GM18861 (cell line): ENCODE measurements at regions not wholly inside any gene's neighbourhood (a gene's known extent, or its start where the extent isn't known, plus 50 kb on each side); places are given as distances from the start of the nearest gene placed in this dataset.
A peak's percentile ranks its signal among the peaks of the same experiment; 100 is the strongest.

Experiments
- ATAC-seq: cut with Tn5 transposase; IDR thresholded peaks from one replicate; pipeline ENCODE4 v1.9.1; 2021; ENCODE audit not compliant: unreplicated experiment

DNA sequence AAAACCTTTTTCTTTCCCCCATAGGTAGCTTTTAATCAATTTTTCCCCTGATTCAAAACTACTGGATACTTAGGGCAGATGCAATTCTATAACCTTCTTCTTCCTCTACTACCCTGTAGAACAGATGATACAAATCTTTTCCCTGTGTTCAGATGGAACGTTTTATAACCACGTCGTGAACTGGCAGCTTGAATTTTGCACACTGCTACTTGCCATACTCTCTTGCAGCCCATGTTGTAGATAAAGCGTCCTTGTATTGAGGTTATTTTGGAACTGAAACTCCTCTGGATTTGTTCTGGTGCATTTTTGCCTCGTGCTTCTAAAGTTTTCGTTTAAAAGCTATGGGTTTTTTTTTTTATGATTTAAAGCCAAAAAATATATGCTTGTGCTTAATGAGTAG lies 440.2 kb downstream of the RFPL4B start:
- no peak for ATAC-seq

- ATAC-seq = no peak
Measured at GRCh38 chr6:112795316-112795715, 448.2 kb downstream of the RFPL4B start.

- ATAC-seq = no peak
Measured at GRCh38 chr6:112796712-112797111, 449.6 kb downstream of the RFPL4B start.

GRCh38 chr6:112799889-112800288 lies 452.8 kb downstream of the RFPL4B start:
- ATAC-seq = no peak

GRCh38 chr6:112800439-112800838 lies 453.3 kb downstream of the RFPL4B start:
- no peak for ATAC-seq

- no peak for ATAC-seq
Measured at GRCh38 chr6:112800916-112801315, 453.8 kb downstream of the RFPL4B start.

- ATAC-seq = no peak
Measured at GRCh38 chr6:112801468-112802080, 454.4 kb downstream of the RFPL4B start.

DNA sequence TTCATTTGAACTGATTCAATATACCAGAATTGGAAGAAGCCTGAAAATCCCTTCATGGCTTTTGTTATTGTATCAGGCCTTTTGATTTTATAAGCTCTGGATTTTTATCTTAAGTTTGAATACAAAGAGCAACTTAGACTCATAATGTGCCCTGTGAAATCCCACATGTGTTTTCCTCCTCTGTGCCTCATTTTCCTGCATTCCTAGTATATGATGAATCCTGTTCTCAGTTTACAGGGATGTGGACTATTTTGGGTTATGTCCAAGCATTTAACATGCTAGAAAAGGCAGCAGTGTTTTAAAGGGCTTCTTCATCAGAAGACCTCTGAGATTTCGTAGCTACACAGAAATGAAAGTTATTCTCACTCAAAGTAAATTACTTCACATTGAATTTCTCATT lies 455.0 kb downstream of the RFPL4B start:
- no peak for ATAC-seq

- ATAC-seq = no peak
Measured at GRCh38 chr6:112804638-112805330, 457.7 kb downstream of the RFPL4B start.

DNA sequence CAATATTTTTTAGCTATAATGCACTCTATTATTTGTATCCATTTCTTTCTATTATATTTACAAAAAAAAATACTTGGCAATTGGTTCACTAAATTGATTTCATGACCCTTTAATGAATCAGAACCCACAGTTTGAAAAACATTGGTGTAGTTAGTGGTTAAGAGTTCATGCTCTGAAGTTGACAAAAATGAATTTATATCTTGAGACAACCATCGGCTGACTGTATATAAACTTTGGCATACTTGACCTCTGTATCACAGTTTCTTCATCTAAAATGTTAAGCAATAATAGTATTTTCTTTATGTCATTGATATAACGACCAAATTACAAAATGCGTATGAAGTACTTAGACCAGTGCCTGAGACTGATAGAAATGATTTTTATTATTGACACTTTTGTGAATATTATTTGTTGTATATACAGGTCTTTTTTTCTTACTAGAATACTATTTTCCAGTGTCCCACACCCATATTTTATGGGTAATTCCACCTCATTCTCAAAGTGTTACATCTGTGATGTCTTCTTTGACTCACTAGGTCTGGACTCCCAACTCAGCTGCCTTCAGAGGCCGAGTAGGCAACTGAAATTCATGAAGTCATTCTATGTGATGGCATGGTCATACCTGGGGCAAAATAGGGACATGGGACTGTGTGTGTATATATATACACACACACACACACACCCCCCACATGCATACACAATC lies 459.2 kb downstream of the RFPL4B start:
- no peak for ATAC-seq

GRCh38 chr6:112821476-112821875 lies 474.3 kb downstream of the RFPL4B start:
- ATAC-seq = no peak

DNA sequence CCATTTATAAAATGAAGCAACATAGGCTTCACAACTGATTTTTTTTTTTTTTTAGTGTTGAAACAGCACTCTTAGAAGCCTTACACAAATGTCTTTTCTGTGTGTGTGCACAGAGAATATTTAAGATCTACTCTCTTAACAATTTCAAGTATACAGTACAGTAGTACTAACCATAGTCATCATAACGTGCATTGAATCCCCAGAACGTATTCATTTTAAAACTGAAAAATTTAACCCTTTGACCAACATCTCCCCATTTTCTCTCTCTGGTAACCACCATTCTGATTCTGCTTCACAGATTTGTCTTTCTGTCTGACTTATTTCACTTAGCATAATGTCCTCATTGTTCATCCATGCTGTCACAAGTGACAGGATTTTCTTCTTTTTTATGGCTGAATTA lies 475.6 kb downstream of the RFPL4B start:
- ATAC-seq = no peak

- peak; percentile 93 for ATAC-seq
Measured at GRCh38 chr6:112827793-112828192, 480.7 kb downstream of the RFPL4B start.

- no peak for ATAC-seq
Measured at GRCh38 chr6:112831022-112831421, 483.9 kb downstream of the RFPL4B start.

GRCh38 chr6:112833581-112834131 lies 486.5 kb downstream of the RFPL4B start:
- no peak for ATAC-seq

DNA sequence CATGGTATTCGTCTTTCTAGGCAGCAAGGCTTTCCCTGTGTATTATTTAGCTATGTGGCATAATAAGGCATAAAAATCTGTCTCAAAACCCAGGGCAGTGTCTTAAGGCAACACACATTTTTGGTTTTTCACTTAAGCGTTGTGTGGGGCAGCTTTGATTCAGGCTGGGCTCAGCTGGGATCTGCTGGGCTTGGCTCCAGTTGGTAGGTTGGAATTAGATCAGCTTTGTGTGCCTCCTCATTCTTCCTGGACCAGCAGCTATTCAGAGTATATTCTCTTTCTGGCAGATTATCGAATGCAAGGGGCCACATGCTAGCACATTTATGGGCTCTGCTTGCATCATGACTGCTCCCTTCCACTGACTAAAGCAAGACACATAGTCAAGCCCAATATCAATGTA lies 487.9 kb downstream of the RFPL4B start:
- no peak for ATAC-seq

DNA sequence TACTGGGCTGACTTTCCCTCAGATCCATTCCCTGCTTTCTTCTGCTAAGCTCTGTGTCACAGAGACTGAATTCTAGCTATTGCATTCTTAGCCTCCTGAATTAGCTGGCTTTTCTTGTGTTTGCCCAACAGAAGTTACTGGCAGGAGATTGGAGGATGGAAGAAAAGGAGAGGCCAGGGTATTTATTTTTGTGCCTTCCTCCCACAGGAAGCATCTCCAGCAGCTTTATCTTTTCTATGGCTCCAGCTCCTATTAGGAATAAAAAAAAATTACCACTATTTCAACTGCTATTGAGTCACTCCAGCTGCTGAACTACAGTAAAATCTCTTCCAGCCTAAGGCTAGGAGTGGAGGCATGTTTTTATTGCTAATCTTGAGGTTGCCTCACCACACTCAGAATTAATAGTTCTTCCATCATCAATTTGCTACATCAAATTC lies 492.4 kb downstream of the RFPL4B start:
- no peak for ATAC-seq

DNA sequence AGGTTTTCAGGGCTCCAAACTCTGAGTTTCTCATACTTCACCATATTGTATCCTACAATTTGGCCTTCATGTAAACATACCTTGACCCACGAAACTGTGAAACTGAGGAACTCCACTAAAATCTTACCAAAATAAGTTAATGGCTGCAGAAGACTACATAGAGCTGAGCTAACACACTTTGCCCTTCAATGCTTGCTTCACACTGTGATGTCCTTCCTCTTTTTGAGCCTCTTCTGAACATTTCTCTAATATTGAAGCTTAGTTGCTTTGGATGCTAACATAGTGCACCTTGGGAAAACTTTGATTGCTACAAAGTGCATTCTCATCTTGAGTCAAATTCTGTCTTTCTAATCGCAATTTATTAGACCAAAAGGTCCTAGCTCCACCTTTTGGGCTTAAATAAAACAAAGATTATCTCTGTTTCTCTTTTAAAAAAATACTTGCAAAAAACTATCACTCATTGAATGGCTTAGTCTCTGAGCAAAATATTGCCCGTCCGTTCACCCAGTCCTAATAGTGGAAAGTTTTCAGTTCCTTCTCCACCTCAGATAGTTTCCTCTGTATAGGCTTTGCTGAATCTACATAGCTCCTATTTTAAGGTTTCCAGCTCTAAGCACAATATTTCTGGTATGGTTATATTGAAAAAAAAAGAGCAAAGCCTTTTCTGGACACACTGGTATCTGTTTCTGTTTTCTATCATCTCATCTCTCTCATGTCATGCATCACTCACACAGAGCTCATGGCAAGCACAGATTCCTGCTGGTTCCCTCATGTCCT lies 494.6 kb downstream of the RFPL4B start:
- no peak for ATAC-seq

- no peak for ATAC-seq
Measured at GRCh38 chr6:112842330-112842685, 495.2 kb downstream of the RFPL4B start.

DNA sequence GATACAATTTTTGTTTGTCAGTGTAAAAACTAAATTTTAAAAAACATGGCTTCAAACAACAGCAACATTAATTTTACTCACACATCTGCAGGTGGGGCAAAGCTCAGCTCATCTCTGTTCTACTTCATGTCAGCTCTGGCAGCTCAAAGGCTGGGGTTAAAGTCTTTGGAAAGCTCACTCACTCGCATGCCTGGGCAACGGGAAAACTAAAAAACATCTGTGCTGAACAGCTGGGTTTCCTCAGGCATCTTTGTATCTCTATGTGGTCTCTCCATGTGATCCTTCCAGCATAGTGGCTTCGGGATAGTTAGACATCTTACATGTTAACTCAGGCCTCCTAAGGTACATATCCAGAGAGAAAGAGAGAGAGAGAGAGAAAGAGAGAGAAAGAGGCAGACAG lies 499.6 kb downstream of the RFPL4B start:
- ATAC-seq = no peak

DNA sequence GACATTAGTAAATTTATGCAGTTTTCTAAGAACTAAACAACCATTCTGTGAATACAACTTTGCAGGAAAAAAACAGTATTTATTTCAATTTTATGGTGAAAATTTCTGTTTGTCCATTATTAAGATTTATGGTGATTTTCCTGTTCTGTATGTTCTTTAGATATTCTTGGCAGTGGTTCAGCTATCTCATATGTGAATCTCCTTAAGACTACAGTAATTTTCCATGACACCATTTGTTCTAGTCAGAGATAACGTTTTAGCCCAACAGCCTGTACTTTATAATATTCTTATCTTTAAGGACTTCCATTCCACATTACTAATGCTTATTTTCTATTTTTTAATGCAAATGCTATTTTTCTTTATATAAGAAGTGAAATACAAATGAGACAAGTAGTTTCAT lies 504.0 kb downstream of the RFPL4B start:
- no peak for ATAC-seq
